NCI-H82 (cell line): ENCODE measurements at regions not wholly inside any gene's neighbourhood (a gene's known extent, or its start where the extent isn't known, plus 50 kb on each side); places are given as distances from the start of the nearest gene placed in this dataset.

Experiments
- DNase-seq: peaks from one replicate; lab custom pipeline; 2025; lab: John Stamatoyannopoulos, UW

DNA sequence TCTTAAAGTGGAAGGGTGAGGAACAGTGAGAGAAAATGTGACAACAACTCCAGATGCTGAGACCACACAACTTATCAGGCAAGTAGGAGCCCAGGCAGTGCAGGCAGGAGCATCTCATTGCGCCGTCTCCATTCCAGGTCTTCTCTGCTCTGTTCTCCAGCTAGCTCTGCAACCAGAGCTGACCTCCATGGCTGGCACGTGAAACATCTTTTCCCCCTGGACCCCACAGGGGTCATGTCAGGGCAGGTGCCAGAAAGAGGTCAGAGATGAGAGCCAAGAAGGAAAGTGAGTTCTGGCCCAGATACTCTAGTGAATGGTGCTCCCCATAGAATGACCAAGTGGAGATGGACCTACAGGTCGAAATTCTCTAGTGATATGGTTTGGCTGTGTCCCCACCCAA lies 281.4 kb downstream of the SMOC2 start:
- no peak for DNase-seq

GRCh38 chr6:168721571-168721970 lies 280.6 kb downstream of the SMOC2 start:
- no peak for DNase-seq

DNA sequence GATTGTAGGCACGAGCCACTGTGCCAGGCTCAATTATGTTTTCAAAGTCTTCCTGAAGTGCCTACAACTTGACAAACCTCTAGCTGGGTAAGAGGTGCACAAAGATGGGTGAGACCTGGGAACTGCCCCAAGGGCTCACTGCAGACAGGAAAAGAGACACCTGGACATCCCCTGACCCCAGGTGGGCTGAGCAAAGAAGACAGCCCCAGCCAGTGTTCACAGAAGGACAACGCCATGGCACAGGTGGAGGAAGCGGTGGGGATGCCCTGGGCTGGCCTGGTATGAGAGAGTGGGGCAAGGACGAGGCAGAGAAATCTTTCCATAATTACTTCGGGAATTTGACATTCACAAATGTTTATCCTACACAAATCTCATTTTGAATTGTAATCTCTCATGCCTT lies 278.9 kb downstream of the SMOC2 start:
- no peak for DNase-seq

DNA sequence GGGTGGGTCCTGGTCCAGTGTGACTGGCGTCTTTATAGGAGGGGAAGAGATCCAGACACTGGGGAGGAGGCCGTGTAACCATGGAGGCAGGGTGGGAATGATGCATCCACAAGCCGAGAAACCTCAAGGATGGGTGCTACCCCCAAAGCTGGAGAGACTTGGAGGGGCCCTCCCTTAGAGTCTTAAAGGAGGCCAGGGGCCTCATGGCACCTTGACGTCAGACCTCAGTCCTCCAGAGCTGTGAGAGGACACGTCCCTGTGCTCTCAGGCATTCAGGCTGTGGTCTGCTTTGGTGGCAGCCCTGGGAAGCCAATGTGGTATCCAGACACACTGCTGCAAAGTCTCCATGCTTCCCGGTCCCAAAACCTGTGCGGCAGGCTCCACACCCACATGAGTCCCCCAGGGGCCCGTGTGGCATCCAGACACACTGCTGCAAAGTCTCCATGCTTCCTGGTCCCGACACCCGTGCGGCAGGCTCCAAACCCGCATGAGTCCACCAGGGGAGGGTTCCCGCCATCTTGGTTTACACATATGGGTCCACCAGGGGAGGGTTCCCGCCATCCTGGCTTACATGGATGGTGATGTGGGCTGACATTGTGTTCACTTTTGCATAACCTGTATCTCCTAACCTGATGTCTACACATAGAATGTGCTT lies 278.0 kb downstream of the SMOC2 start:
- no peak for DNase-seq
